ENCODE measurements at regions not wholly inside any gene's neighbourhood (a gene's known extent, or its start where the extent isn't known, plus 50 kb on each side); places are given as distances from the start of the nearest gene placed in this dataset.
"Not testable (repeated sequence)": the region's sequence is repeated elsewhere in the genome, so short reads cannot be mapped to it uniquely, and the experiment has no call there.

DNA sequence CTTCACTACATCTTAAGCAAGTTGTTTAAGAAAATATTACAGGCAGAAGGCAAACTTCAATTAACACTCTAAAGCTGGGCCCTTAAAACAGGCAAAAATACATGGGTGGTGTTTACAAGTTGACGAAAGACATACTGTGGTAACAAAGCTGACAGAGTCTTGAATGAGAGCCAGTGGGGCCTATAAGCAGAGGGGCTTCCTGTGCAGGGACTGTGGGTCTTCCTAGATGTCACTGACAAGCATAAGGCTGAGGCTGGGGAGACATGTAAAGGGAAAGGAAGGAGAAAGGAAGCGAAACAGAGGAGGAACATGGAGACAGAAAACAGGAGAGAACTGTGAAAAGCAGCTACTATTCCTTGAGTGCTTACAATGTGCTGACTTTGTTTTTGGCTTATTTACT lies 308.0 kb upstream of the RPS23 start:
- H3K27ac ChIP-seq (ENCODE audit: low read depth, low read length, poor library complexity, severe bottlenecking) = no peak overlapping the region
- TF ChIP-seq CTCF (conservative IDR thresholded peaks at IDR 0.05; ENCODE audit: low read depth, low read length) (no peak), EZH2 (IDR thresholded peaks at IDR 0.05; ENCODE audit: borderline replicate concordance, low read depth, low read length, poor library complexity, severe bottlenecking) (no peak)

DNA sequence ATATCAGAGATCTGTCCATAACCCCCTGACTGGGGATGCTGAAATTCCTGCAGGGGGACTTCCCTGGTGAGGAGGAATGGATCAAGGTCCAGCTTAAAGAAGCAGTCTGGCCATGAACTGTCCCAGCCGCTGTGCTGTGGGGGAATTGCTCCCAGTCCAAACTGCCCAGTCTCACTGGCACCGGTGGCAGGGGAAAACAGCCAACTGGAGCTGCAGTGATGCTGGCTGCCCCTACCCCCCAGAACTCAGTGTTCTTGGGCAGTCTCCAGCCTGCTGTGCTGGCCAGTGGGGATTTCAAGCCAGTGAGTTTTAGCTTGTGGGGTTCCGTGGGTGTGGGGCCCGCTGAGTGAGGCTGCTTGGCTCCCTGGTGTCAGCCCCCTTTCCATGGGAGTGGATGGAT lies 306.5 kb upstream of the RPS23 start:
- Histone ChIP-seq H3K4me1 (ENCODE audit: insufficient read depth, low read length, poor library complexity, severe bottlenecking) (no peaks in the 10 kb centered on the region), H3K36me3 (ENCODE audit: insufficient read depth, low read length, poor library complexity, severe bottlenecking) (no peaks in the 10 kb centered on the region), H3K27ac (ENCODE audit: low read depth, low read length, poor library complexity, severe bottlenecking) (no peak overlapping the region), H3K4me3 (ENCODE audit: low read depth, low read length, poor library complexity, severe bottlenecking) (no peak overlapping the region), H3K27me3 (replicated peaks; ENCODE audit: insufficient read depth, low read depth, low read length, poor library complexity) (no peaks in the 10 kb centered on the region), H3K9me3 (ENCODE audit: low read depth, low read length, poor library complexity, severe bottlenecking) (no peaks in the 10 kb centered on the region)
- POLR2A ChIA-PET (ENCODE audit: low non-redundant PET) = no interaction called here
- no peak for DNase-seq (ENCODE audit: low spot score)
- BruUV-seq (replicated peaks) = no TSS peak
- TF ChIP-seq CTCF (conservative IDR thresholded peaks at IDR 0.05; ENCODE audit: low read depth, low read length) = no peak
- no peak for TF ChIP-seq EZH2 (IDR thresholded peaks at IDR 0.05; ENCODE audit: borderline replicate concordance, low read depth, low read length, poor library complexity, severe bottlenecking)
- CTCF ChIA-PET = no interaction called here
- intact Hi-C loops (cut with micrococcal nuclease; ENCODE audit: unreplicated experiment) = no loop called here

More for the DNA sequence above, 308.0 kb upstream of the RPS23 start:
- intact Hi-C loops (cut with micrococcal nuclease; ENCODE audit: unreplicated experiment) = no loop called here
- Histone ChIP-seq H3K27me3 (replicated peaks; ENCODE audit: insufficient read depth, low read depth, low read length, poor library complexity) (no peaks in the 10 kb centered on the region), H3K4me3 (ENCODE audit: low read depth, low read length, poor library complexity, severe bottlenecking) (no peak overlapping the region), H3K9me3 (ENCODE audit: low read depth, low read length, poor library complexity, severe bottlenecking) (no peaks in the 10 kb centered on the region), H3K36me3 (ENCODE audit: insufficient read depth, low read length, poor library complexity, severe bottlenecking) (no peaks in the 10 kb centered on the region), H3K4me1 (ENCODE audit: insufficient read depth, low read length, poor library complexity, severe bottlenecking) (no peaks in the 10 kb centered on the region)
- BruUV-seq (replicated peaks) = no TSS peak
- ChIA-PET POLR2A (ENCODE audit: low non-redundant PET) (no interaction called here), CTCF (no interaction called here)
- no peak for DNase-seq (ENCODE audit: low spot score)

DNA sequence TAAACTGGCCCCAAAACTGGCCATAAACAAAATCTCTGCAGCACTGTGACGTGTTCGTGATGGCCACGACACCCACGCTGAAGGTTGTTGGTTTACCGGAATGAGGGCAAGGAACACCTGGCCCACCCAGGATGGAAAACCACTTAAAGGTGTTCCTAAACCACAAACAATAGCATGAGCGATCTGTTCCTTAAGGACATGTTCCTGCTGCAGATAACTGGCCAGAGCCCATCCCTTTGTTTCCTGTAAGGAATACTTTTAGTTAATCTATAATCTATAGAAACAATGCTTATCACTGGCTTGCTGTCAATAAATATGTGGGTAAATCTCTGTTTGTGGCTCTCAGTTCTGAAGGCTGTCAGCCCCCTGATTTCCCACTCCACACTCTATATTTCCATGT lies 305.2 kb upstream of the RPS23 start:
- H3K27me3 ChIP-seq (replicated peaks; ENCODE audit: insufficient read depth, low read depth, low read length, poor library complexity); DNase-seq (ENCODE audit: low spot score); H3K27ac ChIP-seq (ENCODE audit: low read depth, low read length, poor library complexity, severe bottlenecking); CTCF ChIA-PET; H3K36me3 ChIP-seq (ENCODE audit: insufficient read depth, low read length, poor library complexity, severe bottlenecking); H3K4me1 ChIP-seq (ENCODE audit: insufficient read depth, low read length, poor library complexity, severe bottlenecking); H3K4me3 ChIP-seq (ENCODE audit: low read depth, low read length, poor library complexity, severe bottlenecking); BruUV-seq (replicated peaks); POLR2A ChIA-PET (ENCODE audit: low non-redundant PET); H3K9me3 ChIP-seq (ENCODE audit: low read depth, low read length, poor library complexity, severe bottlenecking); intact Hi-C loops (cut with micrococcal nuclease; ENCODE audit: unreplicated experiment): not testable (repeated sequence)

GRCh38 chr5:82564963-82565362 lies 286.8 kb upstream of the RPS23 start:
- POLR2A ChIA-PET (ENCODE audit: low non-redundant PET) = no interaction called here
- H3K27me3 ChIP-seq (replicated peaks; ENCODE audit: insufficient read depth, low read depth, low read length, poor library complexity) = peaks cover 3% of the 10 kb centered on the region

More at GRCh38 chr5:82564963-82565362, 286.8 kb upstream of the RPS23 start:
- no peak for TF ChIP-seq CTCF (conservative IDR thresholded peaks at IDR 0.05; ENCODE audit: low read depth, low read length)
- no peak for TF ChIP-seq EZH2 (IDR thresholded peaks at IDR 0.05; ENCODE audit: borderline replicate concordance, low read depth, low read length, poor library complexity, severe bottlenecking)
- Histone ChIP-seq H3K36me3 (ENCODE audit: insufficient read depth, low read length, poor library complexity, severe bottlenecking) (no peaks in the 10 kb centered on the region), H3K27ac (ENCODE audit: low read depth, low read length, poor library complexity, severe bottlenecking) (no peak overlapping the region), H3K4me1 (ENCODE audit: insufficient read depth, low read length, poor library complexity, severe bottlenecking) (peaks cover 3% of the 10 kb centered on the region), H3K4me3 (ENCODE audit: low read depth, low read length, poor library complexity, severe bottlenecking) (no peak overlapping the region), H3K9me3 (ENCODE audit: low read depth, low read length, poor library complexity, severe bottlenecking) (no peaks in the 10 kb centered on the region)
- intact Hi-C loops (cut with micrococcal nuclease; ENCODE audit: unreplicated experiment) = no loop called here
- DNase-seq (ENCODE audit: low spot score) = no peak
- BruUV-seq (replicated peaks) = no TSS peak
- CTCF ChIA-PET = no interaction called here

All from A673 (cell line).